ENCODE measurements at regions not wholly inside any gene's neighbourhood (a gene's known extent, or its start where the extent isn't known, plus 50 kb on each side); places are given as distances from the start of the nearest gene placed in this dataset.

- Histone ChIP-seq H3K27ac (ENCODE audit: low read depth in 2 of 2, low read length in 1 of 2) (no peak overlapping the region), H3K9me3 (no peaks in the 10 kb centered on the region), H3K27me3 (ENCODE audit: insufficient read depth) (no peaks in the 10 kb centered on the region), H3F3A (replicated peaks; ENCODE audit: insufficient read depth) (no peaks in the 10 kb centered on the region), H3K4me3 (ENCODE audit: low read depth in 2 of 2, low read length in 1 of 2) (no peak overlapping the region; a peak in 1 of 4 replicates), H3K36me3 (replicated peaks in 1 of 2; ENCODE audit: control insufficient read depth in 1 of 2, insufficient read depth in 2 of 2, low read length in 1 of 2) (no peaks in the 10 kb centered on the region), H3K9me2 (no peaks in the 10 kb centered on the region), H3K79me2 (ENCODE audit: insufficient read depth) (no peaks in the 10 kb centered on the region), H2AFZ (ENCODE audit: low read depth) (no peak overlapping the region), H3K9ac (no peak overlapping the region), H4K20me1 (ENCODE audit: insufficient read depth) (no peaks in the 10 kb centered on the region), H3K4me2 (no peak overlapping the region), H3K4me1 (ENCODE audit: control insufficient read depth in 1 of 2, insufficient read depth in 2 of 2, low read depth in 1 of 2, low read length in 1 of 2) (no peaks in the 10 kb centered on the region)
- WGBS (ENCODE audit: low lambda C conversion rate), result 0% methylated on average over 1 of the region's 1 CpG
- no peak for DNase-seq
- TF ChIP-seq GATA2 (CRISPR knock-in tag; IDR thresholded peaks at IDR 0.05), result no peak
- TF ChIP-seq MXI1 (IDR thresholded peaks at IDR 0.05; ENCODE audit: low read depth, low read length), result no peak
- TF ChIP-seq TAF1 (IDR thresholded peaks at IDR 0.05; ENCODE audit: borderline replicate concordance, low read depth, low read length), result no peak
- TF ChIP-seq RFX5 (IDR thresholded peaks at IDR 0.05; ENCODE audit: low read length), result no peak
- TF ChIP-seq RXRA (IDR thresholded peaks at IDR 0.05; ENCODE audit: borderline replicate concordance, low read depth), result no peak
- TF ChIP-seq GABPA (IDR thresholded peaks at IDR 0.05; ENCODE audit: low read depth), result no peak
- TF ChIP-seq SIN3A (IDR thresholded peaks at IDR 0.05; ENCODE audit: borderline replicate concordance, low read depth, low read length), result no peak
- TF ChIP-seq PBX3 (IDR thresholded peaks at IDR 0.05), result no peak
- no peak for TF ChIP-seq RAD21 (IDR thresholded peaks at IDR 0.05; ENCODE audit: low read length)
- TF ChIP-seq FOSL2 (IDR thresholded peaks at IDR 0.05; ENCODE audit: borderline replicate concordance, low read depth), result no peak
- ChIA-PET CTCF (interaction anchor here (0.8 to 1.6 kb wide), 3 partner anchors 8 to 208 kb away, joined by 3 to 4 read pairs (median 4); no protein-coding TSS in a partner anchor), POLR2A (no interaction called here)
Measured at GRCh38 chr1:95518310-95518709, 284.3 kb downstream of the RWDD3 start.

- 9% methylated on average over 2 of the region's 2 CpGs for WGBS (ENCODE audit: low lambda C conversion rate)
- H3K9me3 ChIP-seq, result no peaks in the 10 kb centered on the region; the same call in 1 of the 2 replicates
- no peaks in the 10 kb centered on the region for H4K20me1 ChIP-seq (ENCODE audit: insufficient read depth)
- no peaks in the 10 kb centered on the region for H3K36me3 ChIP-seq (replicated peaks in 1 of 2; ENCODE audit: control insufficient read depth in 1 of 2, insufficient read depth in 2 of 2, low read length in 1 of 2)
- H3K4me1 ChIP-seq (ENCODE audit: control insufficient read depth in 1 of 2, insufficient read depth in 2 of 2, low read depth in 1 of 2, low read length in 1 of 2), result no peaks in the 10 kb centered on the region
- H3K27ac ChIP-seq (ENCODE audit: low read depth in 2 of 2, low read length in 1 of 2), result no peak overlapping the region
- CTCF ChIA-PET, result no interaction called here
- no peaks in the 10 kb centered on the region for H3F3A ChIP-seq (replicated peaks; ENCODE audit: insufficient read depth)
- no peaks in the 10 kb centered on the region for H3K79me2 ChIP-seq (ENCODE audit: insufficient read depth)
- H3K9ac ChIP-seq, result no peak overlapping the region
- H2AFZ ChIP-seq (ENCODE audit: low read depth), result no peak overlapping the region
- POLR2A ChIA-PET, result no interaction called here
- no peak for DNase-seq
- H3K9me2 ChIP-seq, result no peaks in the 10 kb centered on the region
- TF ChIP-seq TCF12 (IDR thresholded peaks at IDR 0.05) (no peak), EP300 (IDR thresholded peaks at IDR 0.05; ENCODE audit: borderline replicate concordance in 1 of 2, low read depth in 1 of 2, low read length in 1 of 2) (no peak), SIN3A (IDR thresholded peaks at IDR 0.05; ENCODE audit: borderline replicate concordance, low read depth, low read length) (no peak), USF1 (IDR thresholded peaks at IDR 0.05; ENCODE audit: borderline replicate concordance, low read depth) (no peak), REST (IDR thresholded peaks at IDR 0.05; ENCODE audit: low read depth, low read length) (no peak), EZH2phosphoT487 (IDR thresholded peaks at IDR 0.05; ENCODE audit: borderline replicate concordance, low read depth) (no peak), MXI1 (IDR thresholded peaks at IDR 0.05; ENCODE audit: low read depth, low read length) (no peak), CTCF (IDR thresholded peaks at IDR 0.05) (no peak), FOXM1 (IDR thresholded peaks at IDR 0.05; ENCODE audit: low read depth) (no peak), ELF1 (IDR thresholded peaks at IDR 0.05) (no peak), POLR2AphosphoS5 (IDR thresholded peaks at IDR 0.05; ENCODE audit: low read depth, low read length) (no peak), GABPA (IDR thresholded peaks at IDR 0.05; ENCODE audit: low read depth) (no peak), RAD21 (IDR thresholded peaks at IDR 0.05; ENCODE audit: low read length) (no peak), RFX5 (IDR thresholded peaks at IDR 0.05; ENCODE audit: low read length) (no peak), YY1 (IDR thresholded peaks at IDR 0.05; ENCODE audit: low read depth) (no peak)
- H3K4me2 ChIP-seq, result no peak overlapping the region
- no peaks in the 10 kb centered on the region for H3K27me3 ChIP-seq (ENCODE audit: insufficient read depth)
- no peak overlapping the region for H3K4me3 ChIP-seq (ENCODE audit: low read depth in 2 of 2, low read length in 1 of 2)
Measured at GRCh38 chr1:95520390-95520789, 286.4 kb downstream of the RWDD3 start.

Data from SK-N-SH (cell line).